Right atrium auricular region (tissue), 2 donors: ENCODE measurements at regions not wholly inside any gene's neighbourhood (a gene's known extent, or its start where the extent isn't known, plus 50 kb on each side); places are given as distances from the start of the nearest gene placed in this dataset.

Experiments
- DNase-seq: peaks from one replicate; pipeline ENCODE4 v3.0.0-alpha.2; 2019; ENCODE audit warnings: low spot score
- H3K27ac ChIP-seq, 2 donors: fragments of 200-600 bp; sonication (generic); 1 replicate in 1 of 2; 2 replicates in 1 of 2; pipeline ENCODE4 v1.5.1; 2016 to 2019
- H3K27me3 ChIP-seq, 2 donors: fragments of 200-600 bp; sonication (generic); one replicate each; pipeline versions ENCODE4 v1.5.1 to v1.6.0; 2017 to 2019
- H3K36me3 ChIP-seq: fragments of 200-600 bp; sonication (generic); one replicate; pipeline ENCODE4 v1.5.1; 2016
- H3K4me1 ChIP-seq, 2 donors: fragments of 200-600 bp; sonication (generic); one replicate each; pipeline versions ENCODE4 v1.5.1 to v1.6.0; 2017 to 2019
- H3K4me3 ChIP-seq, 2 donors: fragments of 200-600 bp; sonication (generic); 1 replicate in 1 of 2; 2 replicates in 1 of 2; pipeline ENCODE4 v1.5.1; 2017 to 2019; ENCODE audit warnings: mild to moderate bottlenecking in 1 of 2, moderate library complexity in 1 of 2
- H3K9me3 ChIP-seq, 2 donors: fragments of 200-600 bp; sonication (generic); one replicate each; pipeline ENCODE4 v1.5.1; 2019
- CTCF ChIP-seq, 2 donors: fragments of 200-600 bp; sonication (generic); IDR thresholded peaks; one replicate each; pipeline ENCODE4 v1.5.1; 2019; ENCODE audit warnings: antibody characterized with exemption in 2 of 2

DNA sequence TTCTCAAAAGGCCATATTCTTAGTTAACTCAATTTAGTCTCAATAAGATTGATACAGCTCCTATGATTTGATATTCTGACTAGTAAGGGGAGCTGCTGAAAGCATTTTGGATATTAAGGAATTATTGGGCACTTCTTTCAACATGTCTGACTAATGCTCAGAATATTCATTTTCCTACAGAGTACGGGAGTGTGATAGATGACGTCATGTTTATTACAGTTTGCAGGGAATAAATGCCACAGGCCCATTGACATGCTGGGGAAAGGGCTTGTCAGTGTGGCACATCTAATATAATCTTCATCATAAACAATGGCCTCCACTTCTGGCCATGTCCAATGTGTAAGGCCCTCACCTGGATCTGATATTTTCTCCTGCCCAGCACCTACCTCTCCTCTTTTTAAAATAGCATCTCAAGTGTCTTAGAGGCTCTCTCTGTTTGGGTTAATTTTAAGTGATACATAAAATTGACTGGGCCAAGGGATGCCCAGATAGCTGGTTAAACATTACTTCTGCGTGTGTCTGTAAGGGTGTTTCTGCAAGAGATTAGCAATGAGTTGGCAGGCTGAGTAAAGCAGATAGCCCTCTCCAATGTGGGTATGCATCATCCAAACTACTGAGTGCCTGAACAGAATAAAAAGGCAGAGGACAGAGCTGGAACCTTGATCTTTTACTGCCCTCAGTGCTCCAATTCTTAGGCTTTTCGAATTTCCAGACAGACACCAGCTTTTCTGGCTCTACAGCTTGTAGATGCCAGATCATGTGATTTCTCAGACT lies 99.3 kb downstream of the SLC24A2 start:
- no peak for DNase-seq
- no peak for TF ChIP-seq CTCF (IDR thresholded peaks at IDR 0.05)

GRCh38 chr9:19683715-19684114 lies 105.1 kb downstream of the SLC24A2 start:
- Histone ChIP-seq H3K36me3 (no peaks in the 10 kb centered on the region), H3K4me1 (no peaks in the 10 kb centered on the region), H3K27ac (no peak overlapping the region), H3K27me3 (no peaks in the 10 kb centered on the region), H3K4me3 (no peak overlapping the region), H3K9me3 (peaks cover 0 to 10% of the 10 kb centered on the region in 2 donors)
- DNase-seq = no peak
- no peak for TF ChIP-seq CTCF (IDR thresholded peaks at IDR 0.05)

More for the DNA sequence above, 99.3 kb downstream of the SLC24A2 start:
- Histone ChIP-seq H3K9me3 (peaks cover 0 to 10% of the 10 kb centered on the region in 2 donors), H3K4me1 (no peaks in the 10 kb centered on the region), H3K4me3 (no peak overlapping the region), H3K27me3 (no peaks in the 10 kb centered on the region), H3K27ac (no peak overlapping the region), H3K36me3 (no peaks in the 10 kb centered on the region)

DNA sequence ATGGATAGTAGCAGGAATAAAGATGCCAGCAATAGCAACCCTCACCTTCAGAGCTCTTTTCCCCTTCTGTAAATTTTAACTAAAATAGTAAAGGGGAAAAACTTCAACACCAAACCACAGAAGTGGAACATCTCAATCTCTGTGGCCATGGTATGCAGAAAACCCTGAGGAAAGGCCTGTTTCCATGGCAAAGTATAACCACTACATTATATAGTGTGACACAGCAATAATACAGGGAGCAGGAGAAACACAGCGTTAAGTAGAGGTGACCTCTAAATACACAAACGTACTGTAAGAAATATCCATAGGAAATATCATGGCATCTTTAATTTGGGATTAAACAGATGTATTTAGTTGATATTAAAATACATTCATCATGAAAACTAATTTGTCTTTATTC lies 106.4 kb downstream of the SLC24A2 start:
- Histone ChIP-seq H3K4me3 (no peak overlapping the region), H3K36me3 (no peaks in the 10 kb centered on the region), H3K4me1 (no peaks in the 10 kb centered on the region), H3K27me3 (no peaks in the 10 kb centered on the region), H3K9me3 (peaks cover 0 to 10% of the 10 kb centered on the region in 2 donors), H3K27ac (no peak overlapping the region)
- no peak for TF ChIP-seq CTCF (IDR thresholded peaks at IDR 0.05)
- DNase-seq = no peak

GRCh38 chr9:19681846-19682245 lies 107.0 kb downstream of the SLC24A2 start:
- H3K9me3 ChIP-seq = peaks cover 0 to 10% of the 10 kb centered on the region in 2 donors
- no peaks in the 10 kb centered on the region for H3K27me3 ChIP-seq
- no peak overlapping the region for H3K4me3 ChIP-seq
- H3K27ac ChIP-seq = no peak overlapping the region
- no peak for TF ChIP-seq CTCF (IDR thresholded peaks at IDR 0.05)
- DNase-seq = no peak
- H3K36me3 ChIP-seq = no peaks in the 10 kb centered on the region
- H3K4me1 ChIP-seq = no peaks in the 10 kb centered on the region

- no peak for DNase-seq
- no peaks in the 10 kb centered on the region for H3K27me3 ChIP-seq
- H3K4me1 ChIP-seq = no peaks in the 10 kb centered on the region
Measured at GRCh38 chr9:19677924-19678323, 110.9 kb downstream of the SLC24A2 start.

More at GRCh38 chr9:19677924-19678323, 110.9 kb downstream of the SLC24A2 start:
- no peaks in the 10 kb centered on the region for H3K36me3 ChIP-seq
- TF ChIP-seq CTCF (IDR thresholded peaks at IDR 0.05) = no peak
- H3K4me3 ChIP-seq = no peak overlapping the region
- no peaks in the 10 kb centered on the region for H3K9me3 ChIP-seq
- no peak overlapping the region for H3K27ac ChIP-seq
